Smooth muscle cell (in vitro differentiated cells): ENCODE measurements at regions not wholly inside any gene's neighbourhood (a gene's known extent, or its start where the extent isn't known, plus 50 kb on each side); places are given as distances from the start of the nearest gene placed in this dataset.

Source experiments
- DNase-seq: peaks from one replicate; lab custom pipeline; 2025; ENCODE audit not compliant: unreplicated experiment; lab: John Stamatoyannopoulos, UW
- H2AFZ ChIP-seq: fragments of 200-600 bp; sonication (generic); 2 replicates; pipeline ENCODE4 v1.6.0; 2016; ENCODE audit warnings: antibody characterized with exemption, low read depth, mild to moderate bottlenecking
- H3F3A ChIP-seq: fragments of 200-600 bp; sonication (generic); 2 replicates; pipeline ENCODE4 v1.6.0; 2017; ENCODE audit warnings: antibody characterized with exemption, low read depth
- H3K27ac ChIP-seq: fragments of 200-600 bp; sonication (generic); 2 replicates; pipeline ENCODE4 v1.5.1; 2016; ENCODE audit warnings: low read depth, mild to moderate bottlenecking
- H3K27me3 ChIP-seq: fragments of 200-600 bp; sonication (generic); 2 replicates; pipeline ENCODE4 v1.6.1; 2016; ENCODE audit warnings: low read depth, mild to moderate bottlenecking
- H3K36me3 ChIP-seq: fragments of 200-600 bp; sonication (generic); 2 replicates; pipeline ENCODE4 v1.5.1; 2016; ENCODE audit warnings: low read depth
- H3K4me1 ChIP-seq: fragments of 200-600 bp; sonication (generic); 2 replicates; pipeline ENCODE4 v1.5.1; 2016; ENCODE audit warnings: low read depth
- H3K4me2 ChIP-seq: fragments of 200-600 bp; sonication (generic); 2 replicates; pipeline ENCODE4 v1.6.0; 2016; ENCODE audit warnings: mild to moderate bottlenecking
- H3K4me3 ChIP-seq: fragments of 200-600 bp; sonication (generic); 2 replicates; pipeline ENCODE4 v1.5.1; 2016; ENCODE audit warnings: mild to moderate bottlenecking
- H3K79me2 ChIP-seq: fragments of 200-600 bp; sonication (generic); 2 replicates; pipeline ENCODE4 v1.6.0; 2016; ENCODE audit warnings: low read depth, mild to moderate bottlenecking
- H3K9ac ChIP-seq: fragments of 200-600 bp; sonication (generic); 2 replicates; pipeline ENCODE4 v1.6.0; 2016; ENCODE audit warnings: low read depth
- H3K9me3 ChIP-seq: fragments of 200-600 bp; sonication (generic); replicated peaks from 2 replicates; pipeline ENCODE4 v1.5.1; 2016; ENCODE audit warnings: low read depth
- H4K20me1 ChIP-seq: fragments of 200-600 bp; sonication (generic); 2 replicates; pipeline ENCODE4 v1.6.0; 2016; ENCODE audit warnings: low read depth
- WGBS: methylation state at CpG from one replicate; pipeline ENCODE4 v1.1.7; 2016; ENCODE audit warnings: low lambda C conversion rate; 5-methylcytosine and 5-hydroxymethylcytosine counted together
- TF ChIP-seq, protein P1 (sequence below): fragments of 200-600 bp; sonication (generic); IDR thresholded peaks from 2 replicates; pipeline ENCODE4 v1.5.1; 2017; ENCODE audit warnings: borderline replicate concordance, mild to moderate bottlenecking, antibody characterized with exemption; ENCODE audit not compliant: insufficient read depth, poor library complexity, severe bottlenecking

DNA sequence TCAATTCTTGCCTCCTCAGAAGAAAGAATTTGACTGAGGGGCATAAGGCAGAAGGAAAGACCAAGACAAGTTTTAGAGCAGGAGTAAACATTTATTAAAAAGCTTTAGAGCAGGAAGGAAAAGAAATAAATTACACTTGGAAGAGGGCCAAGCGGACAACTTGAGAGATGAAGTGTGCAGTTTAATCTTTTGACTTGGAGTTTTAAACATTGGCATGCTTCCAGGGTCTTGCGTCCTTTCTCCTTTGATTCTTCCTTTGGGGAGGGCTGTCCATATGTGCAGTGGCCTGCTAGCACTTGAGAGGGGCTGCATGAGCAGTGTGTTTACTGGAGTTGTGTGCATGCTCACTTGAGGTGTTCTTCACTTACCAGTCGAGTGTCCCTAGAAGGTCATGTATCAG lies 275.8 kb upstream of the IL1RAPL1 start:
- H3K4me2 ChIP-seq, result no peak overlapping the region
- WGBS, result 69% methylated on average over 3 of the region's 3 CpGs
- no peak for DNase-seq

DNA sequence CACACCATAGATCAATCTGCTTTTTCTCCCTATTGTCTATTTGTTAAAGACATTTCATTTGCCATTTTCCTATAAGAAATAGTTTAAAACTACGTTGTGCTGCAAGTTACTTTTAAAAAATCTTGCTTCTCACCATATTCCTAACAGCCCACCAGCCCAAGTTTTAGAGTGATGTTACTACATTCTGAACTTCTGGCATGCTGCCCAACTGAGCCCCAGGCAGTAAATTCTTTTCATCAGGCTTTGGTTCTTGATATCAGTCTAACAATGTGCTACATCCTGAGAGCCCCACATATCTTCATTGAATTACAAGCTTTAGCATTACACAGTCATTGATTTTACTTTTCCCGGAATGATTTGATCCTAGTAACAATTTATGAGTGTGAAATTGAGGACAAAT lies 283.8 kb upstream of the IL1RAPL1 start:
- TF ChIP-seq, protein P1, sequence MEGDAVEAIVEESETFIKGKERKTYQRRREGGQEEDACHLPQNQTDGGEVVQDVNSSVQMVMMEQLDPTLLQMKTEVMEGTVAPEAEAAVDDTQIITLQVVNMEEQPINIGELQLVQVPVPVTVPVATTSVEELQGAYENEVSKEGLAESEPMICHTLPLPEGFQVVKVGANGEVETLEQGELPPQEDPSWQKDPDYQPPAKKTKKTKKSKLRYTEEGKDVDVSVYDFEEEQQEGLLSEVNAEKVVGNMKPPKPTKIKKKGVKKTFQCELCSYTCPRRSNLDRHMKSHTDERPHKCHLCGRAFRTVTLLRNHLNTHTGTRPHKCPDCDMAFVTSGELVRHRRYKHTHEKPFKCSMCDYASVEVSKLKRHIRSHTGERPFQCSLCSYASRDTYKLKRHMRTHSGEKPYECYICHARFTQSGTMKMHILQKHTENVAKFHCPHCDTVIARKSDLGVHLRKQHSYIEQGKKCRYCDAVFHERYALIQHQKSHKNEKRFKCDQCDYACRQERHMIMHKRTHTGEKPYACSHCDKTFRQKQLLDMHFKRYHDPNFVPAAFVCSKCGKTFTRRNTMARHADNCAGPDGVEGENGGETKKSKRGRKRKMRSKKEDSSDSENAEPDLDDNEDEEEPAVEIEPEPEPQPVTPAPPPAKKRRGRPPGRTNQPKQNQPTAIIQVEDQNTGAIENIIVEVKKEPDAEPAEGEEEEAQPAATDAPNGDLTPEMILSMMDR, result no peak
- Histone ChIP-seq H3K27ac (no peak overlapping the region), H3K9ac (no peak overlapping the region), H4K20me1 (no peaks in the 10 kb centered on the region), H2AFZ (no peak overlapping the region), H3F3A (no peaks in the 10 kb centered on the region), H3K9me3 (peaks cover 1% of the 10 kb centered on the region), H3K79me2 (no peaks in the 10 kb centered on the region), H3K4me1 (no peaks in the 10 kb centered on the region), H3K4me3 (no peak overlapping the region), H3K36me3 (no peaks in the 10 kb centered on the region), H3K27me3 (no peaks in the 10 kb centered on the region), H3K4me2 (no peak overlapping the region)
- 62% methylated on average over 2 of the region's 2 CpGs for WGBS
- no peak for DNase-seq

More for the DNA sequence above, 275.8 kb upstream of the IL1RAPL1 start:
- Histone ChIP-seq H2AFZ (no peak overlapping the region), H3K9ac (no peak overlapping the region), H3K9me3 (no peaks in the 10 kb centered on the region), H4K20me1 (no peaks in the 10 kb centered on the region), H3K27me3 (no peaks in the 10 kb centered on the region), H3K27ac (no peak overlapping the region), H3K4me3 (no peak overlapping the region), H3F3A (no peaks in the 10 kb centered on the region), H3K79me2 (no peaks in the 10 kb centered on the region), H3K36me3 (no peaks in the 10 kb centered on the region), H3K4me1 (no peaks in the 10 kb centered on the region)
- TF ChIP-seq, protein P1, result no peak

DNA sequence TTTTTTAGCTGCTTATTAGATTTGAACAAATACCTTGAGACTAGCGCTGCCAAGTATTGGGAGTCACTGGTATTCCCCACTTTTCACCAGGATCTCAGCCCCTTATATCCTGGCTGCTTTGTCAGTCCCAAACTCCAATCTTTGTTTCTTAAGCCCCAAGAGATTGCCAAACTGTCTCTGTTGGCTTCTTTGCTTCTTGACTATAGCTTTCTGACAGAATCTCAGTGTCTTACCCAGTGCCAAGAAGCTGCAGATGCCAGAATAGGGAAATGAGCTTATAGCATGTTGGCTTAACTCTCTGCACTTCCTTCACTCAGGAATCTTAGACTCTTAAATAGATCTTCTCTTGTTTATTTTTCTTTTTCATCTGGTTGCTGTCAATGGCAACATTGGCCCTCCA lies 297.5 kb upstream of the DCAF8L1 start:
- Histone ChIP-seq H4K20me1 (no peaks in the 10 kb centered on the region), H3K4me3 (no peak overlapping the region), H3K27ac (no peak overlapping the region), H3K4me2 (no peak overlapping the region), H3F3A (no peaks in the 10 kb centered on the region), H3K9ac (no peak overlapping the region), H3K36me3 (no peaks in the 10 kb centered on the region), H2AFZ (no peak overlapping the region), H3K4me1 (no peaks in the 10 kb centered on the region), H3K79me2 (no peaks in the 10 kb centered on the region), H3K9me3 (no peaks in the 10 kb centered on the region), H3K27me3 (no peaks in the 10 kb centered on the region)
- 75% methylated on average over 1 of the region's 1 CpG for WGBS
- DNase-seq, result no peak
- TF ChIP-seq, protein P1, result no peak

DNA sequence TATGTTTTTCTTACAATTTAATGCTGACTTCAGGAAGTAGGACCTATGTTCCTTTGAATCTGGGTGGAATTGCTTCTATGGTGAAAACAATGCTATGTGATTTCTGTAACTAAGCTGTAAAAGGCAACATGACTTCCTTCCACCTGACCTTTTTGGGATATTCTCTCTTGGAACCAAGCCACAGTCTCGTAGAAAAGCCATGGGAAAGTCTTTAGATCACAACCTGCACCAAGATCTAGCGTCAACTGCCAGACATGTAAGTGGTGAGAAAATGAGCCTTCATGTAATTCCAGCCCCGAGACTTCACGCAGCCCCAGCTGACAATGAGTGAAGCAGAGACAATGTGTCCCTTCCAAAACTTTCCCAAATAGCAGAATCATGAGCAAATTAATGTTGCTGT lies 297.0 kb upstream of the DCAF8L1 start:
- H3K4me2 ChIP-seq, result no peak overlapping the region
- H2AFZ ChIP-seq, result no peak overlapping the region
- TF ChIP-seq, protein P1, result no peak
- DNase-seq, result no peak
- H3K9ac ChIP-seq, result no peak overlapping the region
- no peak overlapping the region for H3K4me3 ChIP-seq
- no peaks in the 10 kb centered on the region for H3K79me2 ChIP-seq
- no peaks in the 10 kb centered on the region for H3K9me3 ChIP-seq
- no peaks in the 10 kb centered on the region for H3K4me1 ChIP-seq
- H3F3A ChIP-seq, result no peaks in the 10 kb centered on the region
- no peaks in the 10 kb centered on the region for H4K20me1 ChIP-seq
- WGBS, result 72% methylated on average over 4 of the region's 4 CpGs
- no peaks in the 10 kb centered on the region for H3K27me3 ChIP-seq
- H3K27ac ChIP-seq, result no peak overlapping the region
- no peaks in the 10 kb centered on the region for H3K36me3 ChIP-seq
